Stomach (tissue), 4 donors: ENCODE measurements at regions not wholly inside any gene's neighbourhood (a gene's known extent, or its start where the extent isn't known, plus 50 kb on each side); places are given as distances from the start of the nearest gene placed in this dataset.

Experiments
- POLR2A ChIP-seq, 4 donors: fragments of 450-650 bp; IDR thresholded peaks; one replicate each; pipeline ENCODE4 v1.6.1; 2016; ENCODE audit warnings: antibody characterized with exemption in 4 of 4, control low read depth in 2 of 4, mild to moderate bottlenecking in 1 of 4, moderate library complexity in 1 of 4
- POLR2AphosphoS5 ChIP-seq, 3 donors: sonication (generic); formaldehyde crosslinking; IDR thresholded peaks; one replicate each; pipeline ENCODE4 v1.6.1; 2016; ENCODE audit warnings: antibody characterized with exemption in 3 of 3
- TF ChIP-seq, protein P1 (sequence below), 7 experiments: fragments of 450-650 bp in 4 of 7; fragments of 200-600 bp in 3 of 7; sonication (generic) in 3 of 7; IDR thresholded peaks; one replicate each; pipeline ENCODE4 v1.5.1; 2016 to 2019; ENCODE audit warnings: antibody characterized with exemption in 7 of 7, control low read depth in 2 of 7, mild to moderate bottlenecking in 1 of 7

- no peak for TF ChIP-seq POLR2A (IDR thresholded peaks at IDR 0.05)
- TF ChIP-seq, protein P1, sequence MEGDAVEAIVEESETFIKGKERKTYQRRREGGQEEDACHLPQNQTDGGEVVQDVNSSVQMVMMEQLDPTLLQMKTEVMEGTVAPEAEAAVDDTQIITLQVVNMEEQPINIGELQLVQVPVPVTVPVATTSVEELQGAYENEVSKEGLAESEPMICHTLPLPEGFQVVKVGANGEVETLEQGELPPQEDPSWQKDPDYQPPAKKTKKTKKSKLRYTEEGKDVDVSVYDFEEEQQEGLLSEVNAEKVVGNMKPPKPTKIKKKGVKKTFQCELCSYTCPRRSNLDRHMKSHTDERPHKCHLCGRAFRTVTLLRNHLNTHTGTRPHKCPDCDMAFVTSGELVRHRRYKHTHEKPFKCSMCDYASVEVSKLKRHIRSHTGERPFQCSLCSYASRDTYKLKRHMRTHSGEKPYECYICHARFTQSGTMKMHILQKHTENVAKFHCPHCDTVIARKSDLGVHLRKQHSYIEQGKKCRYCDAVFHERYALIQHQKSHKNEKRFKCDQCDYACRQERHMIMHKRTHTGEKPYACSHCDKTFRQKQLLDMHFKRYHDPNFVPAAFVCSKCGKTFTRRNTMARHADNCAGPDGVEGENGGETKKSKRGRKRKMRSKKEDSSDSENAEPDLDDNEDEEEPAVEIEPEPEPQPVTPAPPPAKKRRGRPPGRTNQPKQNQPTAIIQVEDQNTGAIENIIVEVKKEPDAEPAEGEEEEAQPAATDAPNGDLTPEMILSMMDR (IDR thresholded peaks at IDR 0.05): no peak
- no peak for TF ChIP-seq POLR2AphosphoS5 (IDR thresholded peaks at IDR 0.05)
Observed at GRCh38 chr11:81039916-81040524, 1599.2 kb upstream of the TENM4 start.
